ENCODE measurements at regions not wholly inside any gene's neighbourhood (a gene's known extent, or its start where the extent isn't known, plus 50 kb on each side); places are given as distances from the start of the nearest gene placed in this dataset.

GRCh38 chr6:18785810-18786490 lies 398.8 kb downstream of the RNF144B start:
- DNase-seq = no peak

GRCh38 chr6:18792866-18793265 lies 405.7 kb downstream of the RNF144B start:
- no peak for DNase-seq

GRCh38 chr6:18795726-18796125 lies 408.6 kb downstream of the RNF144B start:
- DNase-seq = no peak

- no peak for DNase-seq
Measured at GRCh38 chr6:18820725-18821124, 433.6 kb downstream of the RNF144B start.

- DNase-seq = no peak
Measured at GRCh38 chr6:18823782-18824386, 436.7 kb downstream of the RNF144B start.

GRCh38 chr6:18829272-18829870 lies 442.2 kb downstream of the RNF144B start:
- no peak for DNase-seq

- no peak for DNase-seq
Measured at GRCh38 chr6:18835976-18836375, 448.8 kb downstream of the RNF144B start.

- no peak for DNase-seq
Measured at GRCh38 chr6:18837013-18837412, 449.9 kb downstream of the RNF144B start.

GRCh38 chr6:18842534-18842933 lies 455.4 kb downstream of the RNF144B start:
- DNase-seq = no peak

GRCh38 chr6:18845896-18846295 lies 458.7 kb downstream of the RNF144B start:
- DNase-seq = no peak

- DNase-seq = no peak
Measured at GRCh38 chr6:18846327-18846726, 459.2 kb downstream of the RNF144B start.

- no peak for DNase-seq
Measured at GRCh38 chr6:18861204-18861603, 474.1 kb downstream of the RNF144B start.

- no peak for DNase-seq
Measured at GRCh38 chr6:18883268-18883667, 496.1 kb downstream of the RNF144B start.

GRCh38 chr6:18883851-18884250 lies 496.7 kb downstream of the RNF144B start:
- no peak for DNase-seq

- no peak for DNase-seq
Measured at GRCh38 chr6:18893540-18894269, 506.6 kb downstream of the RNF144B start.

GRCh38 chr6:18897350-18897749 lies 510.2 kb downstream of the RNF144B start:
- no peak for DNase-seq

- no peak for DNase-seq
Measured at GRCh38 chr6:18904681-18905080, 517.5 kb downstream of the RNF144B start.

- no peak for DNase-seq
Measured at GRCh38 chr6:18920701-18921100, 533.6 kb downstream of the RNF144B start.

GRCh38 chr6:18931086-18931485 lies 543.9 kb downstream of the RNF144B start:
- no peak for DNase-seq

GRCh38 chr6:18958146-18958545 lies 571.0 kb downstream of the RNF144B start:
- DNase-seq = no peak

- no peak for DNase-seq
Measured at GRCh38 chr6:18961566-18961965, 574.4 kb downstream of the RNF144B start.

- DNase-seq = no peak
Measured at GRCh38 chr6:18962361-18962905, 575.3 kb downstream of the RNF144B start.

GRCh38 chr6:18963439-18963838 lies 576.3 kb downstream of the RNF144B start:
- no peak for DNase-seq
